DOHH2 (cell line): ENCODE measurements at regions not wholly inside any gene's neighbourhood (a gene's known extent, or its start where the extent isn't known, plus 50 kb on each side); places are given as distances from the start of the nearest gene placed in this dataset.

ENCODE experiments used
- H3F3A ChIP-seq: fragments of 200-600 bp; sonication (generic), shearing (Covaris generic); 2 replicates; pipeline ENCODE4 v1.6.0; 2016; ENCODE audit warnings: antibody characterized with exemption, mild to moderate bottlenecking; ENCODE audit not compliant: control insufficient read depth, insufficient read depth
- H3K27ac ChIP-seq: fragments of 200-600 bp; sonication (generic); 2 replicates; pipeline ENCODE4 v1.5.1; 2014; ENCODE audit warnings: low read depth, mild to moderate bottlenecking, low read length, moderate library complexity
- H3K27me3 ChIP-seq: fragments of 200-600 bp; sonication (generic); 2 replicates; pipeline ENCODE4 v1.6.1; 2014; ENCODE audit warnings: mild to moderate bottlenecking, low read length, mixed read lengths; ENCODE audit not compliant: control insufficient read depth
- H3K36me3 ChIP-seq: fragments of 200-600 bp; sonication (generic); 2 replicates; pipeline ENCODE4 v1.6.1; 2014; ENCODE audit warnings: mild to moderate bottlenecking, low read length, moderate library complexity, mixed read lengths; ENCODE audit not compliant: control insufficient read depth
- H3K4me1 ChIP-seq: fragments of 200-600 bp; sonication (generic); 2 replicates; pipeline ENCODE4 v1.6.1; 2014; ENCODE audit warnings: mild to moderate bottlenecking, low read length, mixed read lengths; ENCODE audit not compliant: control insufficient read depth
- H3K4me2 ChIP-seq: fragments of 200-600 bp; sonication (generic); 2 replicates; pipeline ENCODE4 v1.6.0; 2014; ENCODE audit warnings: mild to moderate bottlenecking, low read length, moderate library complexity
- H3K4me3 ChIP-seq: fragments of 200-600 bp; sonication (generic); 2 replicates; pipeline ENCODE4 v1.5.1; 2014; ENCODE audit warnings: mild to moderate bottlenecking, low read length, mixed read lengths
- H3K79me2 ChIP-seq: fragments of 200-600 bp; sonication (generic); 2 replicates; pipeline ENCODE4 v1.6.1; 2014; ENCODE audit warnings: mild to moderate bottlenecking, low read length, mixed read lengths; ENCODE audit not compliant: control insufficient read depth
- H3K9me2 ChIP-seq: fragments of 200-600 bp; sonication (generic); replicated peaks from 2 replicates; pipeline ENCODE4 v1.6.1; 2014; ENCODE audit warnings: mild to moderate bottlenecking, low read length, mixed read lengths; ENCODE audit not compliant: control insufficient read depth
- H3K9me3 ChIP-seq: fragments of 200-600 bp; sonication (generic); 2 replicates; pipeline ENCODE4 v1.6.1; 2014; ENCODE audit warnings: antibody characterized with exemption, low read length, mixed read lengths; ENCODE audit not compliant: control insufficient read depth, insufficient read depth
- H4K20me1 ChIP-seq: fragments of 200-600 bp; sonication (generic); 2 replicates; pipeline ENCODE4 v1.6.0; 2014; ENCODE audit warnings: low read depth, mild to moderate bottlenecking, antibody characterized with exemption, low read length, moderate library complexity; ENCODE audit not compliant: control insufficient read depth, insufficient read depth
- CTCF ChIP-seq: fragments of 200-600 bp; sonication (generic); IDR thresholded peaks from one replicate; pipeline ENCODE4 v1.5.1; 2014; ENCODE audit warnings: antibody characterized with exemption, mild to moderate bottlenecking, low read depth, low read length; ENCODE audit not compliant: poor library complexity, severe bottlenecking
- EZH2phosphoT487 ChIP-seq: fragments of 200-600 bp; sonication (generic); IDR thresholded peaks from 2 replicates; pipeline ENCODE4 v1.6.1; 2017; ENCODE audit warnings: borderline replicate concordance, mild to moderate bottlenecking, antibody characterized with exemption, low read length, moderate library complexity, mixed read lengths

GRCh38 chrY:8536277-8536676 is 801.0 kb upstream of the TSPY4 start:
- H3K9me2 ChIP-seq, result no peaks in the 10 kb centered on the region
- H3K27me3 ChIP-seq, result no peaks in the 10 kb centered on the region
- H3K9me3 ChIP-seq, result no peaks in the 10 kb centered on the region
- H3K4me2 ChIP-seq, result peak overlapping the region; percentile 66
- H3K36me3 ChIP-seq, result no peaks in the 10 kb centered on the region
- peaks cover 47% of the 10 kb centered on the region for H3K4me1 ChIP-seq
- 0 out of 2 replicates have a peak overlapping the region, but pooled peaks have one; percentile 37 for H3K4me3 ChIP-seq
- TF ChIP-seq EZH2phosphoT487 (no peak), CTCF (no peak)
- H3F3A ChIP-seq, result no peaks in the 10 kb centered on the region
- H4K20me1 ChIP-seq, result no peaks in the 10 kb centered on the region
- H3K79me2 ChIP-seq, result no peaks in the 10 kb centered on the region
- H3K27ac ChIP-seq, result peak overlapping the region; percentile 55

- no peak overlapping the region for H3K4me3 ChIP-seq
- no peaks in the 10 kb centered on the region for H4K20me1 ChIP-seq
- H3K27me3 ChIP-seq, result no peaks in the 10 kb centered on the region
- no peak overlapping the region for H3K4me2 ChIP-seq
- H3K9me2 ChIP-seq, result no peaks in the 10 kb centered on the region
- peaks cover 30% of the 10 kb centered on the region for H3K4me1 ChIP-seq
- H3F3A ChIP-seq, result no peaks in the 10 kb centered on the region
- no peak overlapping the region for H3K27ac ChIP-seq
- H3K79me2 ChIP-seq, result no peaks in the 10 kb centered on the region
- no peak for TF ChIP-seq EZH2phosphoT487
- no peak for TF ChIP-seq CTCF
- no peaks in the 10 kb centered on the region for H3K36me3 ChIP-seq
- H3K9me3 ChIP-seq, result no peaks in the 10 kb centered on the region
Measured at GRCh38 chrY:8541306-8541705, 796.0 kb upstream of the TSPY4 start.

- Histone ChIP-seq H3K4me2 (no peak overlapping the region), H3K27me3 (no peaks in the 10 kb centered on the region), H3F3A (no peaks in the 10 kb centered on the region), H4K20me1 (no peaks in the 10 kb centered on the region), H3K79me2 (no peaks in the 10 kb centered on the region), H3K9me2 (no peaks in the 10 kb centered on the region), H3K4me3 (no peak overlapping the region), H3K36me3 (no peaks in the 10 kb centered on the region), H3K4me1 (peaks cover 6% of the 10 kb centered on the region), H3K9me3 (no peaks in the 10 kb centered on the region), H3K27ac (no peak overlapping the region)
- no peak for TF ChIP-seq EZH2phosphoT487
- no peak for TF ChIP-seq CTCF
Measured at GRCh38 chrY:8544715-8545114, 792.5 kb upstream of the TSPY4 start.

- no peaks in the 10 kb centered on the region for H3K36me3 ChIP-seq
- H4K20me1 ChIP-seq, result no peaks in the 10 kb centered on the region
- no peaks in the 10 kb centered on the region for H3K9me3 ChIP-seq
- no peak overlapping the region for H3K4me3 ChIP-seq
- no peaks in the 10 kb centered on the region for H3K9me2 ChIP-seq
- H3K79me2 ChIP-seq, result no peaks in the 10 kb centered on the region
- H3K4me2 ChIP-seq, result no peak overlapping the region
- TF ChIP-seq CTCF (no peak), EZH2phosphoT487 (no peak)
- no peaks in the 10 kb centered on the region for H3K4me1 ChIP-seq
- H3K27ac ChIP-seq, result no peak overlapping the region
- no peaks in the 10 kb centered on the region for H3F3A ChIP-seq
- H3K27me3 ChIP-seq, result no peaks in the 10 kb centered on the region
Measured at GRCh38 chrY:8547931-8548330, 789.3 kb upstream of the TSPY4 start.
